GM18517 (cell line): ENCODE measurements at regions not wholly inside any gene's neighbourhood (a gene's known extent, or its start where the extent isn't known, plus 50 kb on each side); places are given as distances from the start of the nearest gene placed in this dataset.

ENCODE experiments used
- ATAC-seq: cut with Tn5 transposase; IDR thresholded peaks from one replicate; pipeline ENCODE4 v1.9.1; 2021; ENCODE audit warnings: mild to moderate bottlenecking, moderate library complexity; ENCODE audit not compliant: unreplicated experiment

- no peak for ATAC-seq
Observed at GRCh38 chr6:139557547-139557946, 183.1 kb upstream of the CITED2 start.

- no peak for ATAC-seq
Observed at GRCh38 chr6:139556532-139556931, 182.1 kb upstream of the CITED2 start.

GRCh38 chr6:139553916-139554315 lies 179.5 kb upstream of the CITED2 start:
- ATAC-seq = no peak

GRCh38 chr6:139551376-139551775 lies 176.9 kb upstream of the CITED2 start:
- no peak for ATAC-seq

GRCh38 chr6:139550361-139550760 lies 175.9 kb upstream of the CITED2 start:
- ATAC-seq = no peak

- ATAC-seq = no peak
Observed at GRCh38 chr6:139549561-139550070, 175.2 kb upstream of the CITED2 start.

- ATAC-seq = no peak
Observed at GRCh38 chr6:139547804-139548203, 173.4 kb upstream of the CITED2 start.

- ATAC-seq = no peak
Observed at GRCh38 chr6:139547122-139547776, 172.8 kb upstream of the CITED2 start.

- ATAC-seq = no peak
Observed at GRCh38 chr6:139546106-139546472, 171.6 kb upstream of the CITED2 start.

- ATAC-seq = no peak
Observed at GRCh38 chr6:139545206-139546105, 171.0 kb upstream of the CITED2 start.

GRCh38 chr6:139544701-139545057 lies 170.2 kb upstream of the CITED2 start:
- no peak for ATAC-seq

GRCh38 chr6:139542351-139542750 lies 167.9 kb upstream of the CITED2 start:
- ATAC-seq = no peak

GRCh38 chr6:139540894-139541293 lies 166.4 kb upstream of the CITED2 start:
- no peak for ATAC-seq

- no peak for ATAC-seq
Observed at GRCh38 chr6:139540276-139540675, 165.8 kb upstream of the CITED2 start.

GRCh38 chr6:139539852-139540251 lies 165.4 kb upstream of the CITED2 start:
- no peak for ATAC-seq

GRCh38 chr6:139538366-139538765 lies 163.9 kb upstream of the CITED2 start:
- no peak for ATAC-seq

GRCh38 chr6:139536751-139537617 lies 162.5 kb upstream of the CITED2 start:
- ATAC-seq = no peak

- peak; percentile 60 for ATAC-seq
Observed at GRCh38 chr6:139534472-139535115, 160.1 kb upstream of the CITED2 start.

- ATAC-seq = peak; percentile 14
Observed at GRCh38 chr6:139533573-139534471, 159.4 kb upstream of the CITED2 start.

- no peak for ATAC-seq
Observed at GRCh38 chr6:139533171-139533570, 158.7 kb upstream of the CITED2 start.
